A549 (cell line): ENCODE measurements at regions not wholly inside any gene's neighbourhood (a gene's known extent, or its start where the extent isn't known, plus 50 kb on each side); places are given as distances from the start of the nearest gene placed in this dataset.

Source experiments
- ATAC-seq, 2 experiments: fragments of 200-7000 bp in 1 of 2; fragments of >200 bp in 1 of 2; cut with Nextera tagmentation in 1 of 2; cut with Tn5 transposase in 1 of 2; 3 replicates each; pipeline versions ENCODE4 v1.8.0 to v1.9.1; 2018 to 2020; ENCODE audit warnings: mild to moderate bottlenecking in 1 of 2, moderate library complexity in 1 of 2
- CTCF ChIA-PET: fragments of 300-600 bp; sonication (Branson Sonifier 250); formaldehyde crosslinking; extraction: SDS; loops from one replicate; lab custom pipeline; 2021; ENCODE audit warnings: antibody characterized with exemption, inconsistent platforms; lab: Yijun Ruan, JAX
- POLR2A ChIA-PET: fragments of 350-600 bp; formaldehyde crosslinking; extraction: SDS; loops from one replicate; lab custom pipeline; 2021; ENCODE audit warnings: antibody characterized with exemption, inconsistent platforms; lab: Yijun Ruan, JAX
- DNase-seq, 2 experiments: peaks; one replicate each; pipeline versions ENCODE4 v3.0.0 to v3.0.0-alpha.2; 2011 to 2016; ENCODE audit warnings: low read depth in 1 of 2, low spot score in 1 of 2
- FAIRE-seq: peaks from 2 replicates; lab custom pipeline; 2011; peaks lifted over from hg19 to GRCh38; lab: Jason Lieb, UNC
- H3K27ac ChIP-seq, 2 experiments: fragments of >200 bp; sonication (Bioruptor Twin); formaldehyde crosslinking; 3 replicates each; pipeline ENCODE4 v1.5.1; 2016 to 2017
- H3K4me1 ChIP-seq: fragments of >200 bp; sonication (Bioruptor Twin); formaldehyde crosslinking; 3 replicates; pipeline ENCODE4 v1.6.1; 2016
- H3K4me2 ChIP-seq: fragments of >200 bp; sonication (Bioruptor Twin); formaldehyde crosslinking; 3 replicates; pipeline ENCODE4 v1.6.1; 2016
- H3K4me3 ChIP-seq: fragments of >200 bp; sonication (Bioruptor Twin); formaldehyde crosslinking; 3 replicates; pipeline ENCODE4 v1.5.1; 2016
- H3K9me3 ChIP-seq: fragments of >200 bp; sonication (Bioruptor Twin); formaldehyde crosslinking; 3 replicates; pipeline ENCODE4 v1.6.1; 2016
- ATOH8 ChIP-seq: fragments of 250-450 bp; sonication (Bioruptor Pico); IDR thresholded peaks from 2 replicates; pipeline ENCODE4 v1.5.0; 2020; ENCODE audit warnings: low read depth, mild to moderate bottlenecking, moderate library complexity
- BCL3 ChIP-seq: fragments of >200 bp; sonication (Bioruptor Twin); formaldehyde crosslinking; IDR thresholded peaks from 3 replicates; pipeline ENCODE4 v1.6.1; 2016
- BHLHE40 ChIP-seq: IDR thresholded peaks from 2 replicates; pipeline ENCODE4 v1.6.1; 2012; ENCODE audit warnings: low read depth, low read length, inconsistent platforms
- CEBPB ChIP-seq, 2 experiments: fragments of >200 bp in 1 of 2; sonication (Bioruptor Twin) in 1 of 2; formaldehyde crosslinking in 1 of 2; IDR thresholded peaks; 2 replicates each; pipeline ENCODE4 v1.6.1; 2012 to 2016
- EP300 ChIP-seq, 2 experiments: fragments of >200 bp; sonication (Bioruptor Twin); formaldehyde crosslinking; IDR thresholded peaks; 2 replicates in 1 of 2; 3 replicates in 1 of 2; pipeline ENCODE4 v1.6.1; 2016 to 2017
- FOSB ChIP-seq: fragments of 250-450 bp; sonication (Bioruptor Pico); IDR thresholded peaks from 2 replicates; pipeline ENCODE4 v1.5.0; 2020; ENCODE audit warnings: mild to moderate bottlenecking, moderate library complexity
- FOSL2 ChIP-seq, 2 experiments: fragments of 450-650 bp in 1 of 2; fragments of >200 bp in 1 of 2; sonication (Bioruptor Twin) in 1 of 2; formaldehyde crosslinking; IDR thresholded peaks; 2 replicates each; pipeline versions ENCODE4 v1.5.0 to v1.6.1; 2016 to 2020; ENCODE audit warnings: mild to moderate bottlenecking in 1 of 2, moderate library complexity in 1 of 2
- FOXS1 ChIP-seq: fragments of 250-450 bp; sonication (Bioruptor Pico); IDR thresholded peaks from 2 replicates; pipeline ENCODE4 v1.5.0; 2020; ENCODE audit warnings: mild to moderate bottlenecking, moderate library complexity
- GATA3 ChIP-seq: IDR thresholded peaks from 2 replicates; pipeline ENCODE4 v1.6.1; 2012; ENCODE audit warnings: borderline replicate concordance
- HES2 ChIP-seq: fragments of >200 bp; sonication (Bioruptor Twin); formaldehyde crosslinking; IDR thresholded peaks from 2 replicates; pipeline ENCODE4 v1.6.1; 2016
- HOXA7 ChIP-seq: fragments of 250-450 bp; sonication (Bioruptor Pico); IDR thresholded peaks from 2 replicates; pipeline ENCODE4 v1.5.0; 2020; ENCODE audit warnings: mild to moderate bottlenecking, moderate library complexity
- HOXB5 ChIP-seq: fragments of 250-450 bp; sonication (Bioruptor Pico); IDR thresholded peaks from 2 replicates; pipeline ENCODE4 v1.5.0; 2020; ENCODE audit warnings: mild to moderate bottlenecking, moderate library complexity
- JUN ChIP-seq, 2 experiments: fragments of >200 bp; sonication (Bioruptor Twin); formaldehyde crosslinking; IDR thresholded peaks; 2 replicates in 1 of 2; 3 replicates in 1 of 2; pipeline ENCODE4 v1.6.1; 2016 to 2017
- JUNB ChIP-seq: fragments of >200 bp; sonication (Bioruptor Twin); formaldehyde crosslinking; IDR thresholded peaks from 2 replicates; pipeline ENCODE4 v1.6.1; 2016
- KDM5A ChIP-seq: fragments of 200-600 bp; sonication (generic); IDR thresholded peaks from 2 replicates; pipeline ENCODE4 v1.6.1; 2016; ENCODE audit warnings: antibody characterized with exemption, mild to moderate bottlenecking
- MAFK ChIP-seq: fragments of 450-650 bp; IDR thresholded peaks from 2 replicates; pipeline ENCODE4 v1.6.1; 2014; ENCODE audit not compliant: partially characterized antibody
- MAX ChIP-seq: IDR thresholded peaks from 2 replicates; pipeline ENCODE4 v1.6.1; 2012
- NFE2L2 ChIP-seq: fragments of 150-350 bp; conservative IDR thresholded peaks from 2 replicates; pipeline ENCODE4 v1.6.1; 2014; ENCODE audit warnings: low read length
- NPAS2 ChIP-seq: fragments of 250-450 bp; sonication (Bioruptor Pico); IDR thresholded peaks from 2 replicates; pipeline ENCODE4 v1.8.0; 2022; ENCODE audit warnings: mild to moderate bottlenecking, moderate library complexity, borderline replicate concordance
- NR3C1 ChIP-seq: fragments of >200 bp; sonication (Bioruptor Twin); formaldehyde crosslinking; IDR thresholded peaks from 3 replicates; pipeline ENCODE4 v1.6.1; 2017
- PHF8 ChIP-seq: fragments of 200-600 bp; sonication (generic); IDR thresholded peaks from 2 replicates; pipeline ENCODE4 v1.6.1; 2016; ENCODE audit warnings: low read depth, mild to moderate bottlenecking, antibody characterized with exemption, moderate library complexity, borderline replicate concordance
- POLR2A ChIP-seq: IDR thresholded peaks from 2 replicates; pipeline ENCODE4 v1.6.1; 2012; ENCODE audit warnings: mild to moderate bottlenecking, low read length
- RAD21 ChIP-seq, 2 experiments: fragments of >200 bp in 1 of 2; sonication (Bioruptor Twin) in 1 of 2; formaldehyde crosslinking in 1 of 2; IDR thresholded peaks in 1 of 2; conservative IDR thresholded peaks in 1 of 2; 2 replicates in 1 of 2; 3 replicates in 1 of 2; pipeline ENCODE4 v1.6.1; 2012 to 2018; ENCODE audit warnings: inconsistent platforms in 1 of 2
- RNF2 ChIP-seq: fragments of 200-600 bp; sonication (generic); IDR thresholded peaks from 2 replicates; pipeline ENCODE4 v1.6.1; 2016; ENCODE audit warnings: low read depth, mild to moderate bottlenecking, antibody characterized with exemption, moderate library complexity, borderline replicate concordance
- SMC3 ChIP-seq: fragments of >200 bp; sonication (Bioruptor Twin); formaldehyde crosslinking; IDR thresholded peaks from 3 replicates; pipeline ENCODE4 v1.6.1; 2018; ENCODE audit warnings: inconsistent platforms
- USF2 ChIP-seq: fragments of 450-650 bp; IDR thresholded peaks from 2 replicates; pipeline ENCODE4 v1.6.1; 2014; ENCODE audit warnings: antibody characterized with exemption
- ZSCAN20 ChIP-seq: fragments of 250-450 bp; sonication (Bioruptor Pico); IDR thresholded peaks from 2 replicates; pipeline ENCODE4 v1.8.0; 2022; ENCODE audit warnings: mild to moderate bottlenecking, moderate library complexity

GRCh38 chr2:146981921-146982320 is 862.9 kb upstream of the ACVR2A start:
- FAIRE-seq (no peak), ATAC-seq (no peak), DNase-seq (no peak)
- ChIA-PET CTCF (no interaction called here), POLR2A (no interaction called here)
- TF ChIP-seq MAFK: no peak
- TF ChIP-seq HOXA7 (CRISPR knock-in tag): no peak
- TF ChIP-seq HOXB5 (CRISPR knock-in tag): no peak
- TF ChIP-seq USF2: no peak
- no peak for TF ChIP-seq FOSL2 (IDR thresholded peaks at IDR 0.05)
- no peak for TF ChIP-seq FOSL2 (CRISPR knock-in tag; IDR thresholded peaks at IDR 0.05)
- no peak for TF ChIP-seq MAX
- TF ChIP-seq SMC3: no peak
- TF ChIP-seq NFE2L2: no peak
- no peak for TF ChIP-seq BCL3
- TF ChIP-seq RNF2: no peak
- no peak for TF ChIP-seq CEBPB (IDR thresholded peaks at IDR 0.05)
- no peak for TF ChIP-seq NPAS2 (CRISPR knock-in tag)
- TF ChIP-seq NR3C1: no peak
- no peak for TF ChIP-seq BHLHE40
- TF ChIP-seq POLR2A: no peak
- no peak for TF ChIP-seq HES2
- Histone ChIP-seq H3K4me2 (no peak overlapping the region), H3K9me3 (no peaks in the 10 kb centered on the region), H3K4me3 (no peak overlapping the region), H3K27ac (no peak overlapping the region), H3K4me1 (no peaks in the 10 kb centered on the region)

GRCh38 chr2:146979746-146980145 is 865.1 kb upstream of the ACVR2A start:
- no peak for ATAC-seq

More at GRCh38 chr2:146979746-146980145, 865.1 kb upstream of the ACVR2A start:
- no peak overlapping the region for H3K4me3 ChIP-seq
- DNase-seq (no peak), FAIRE-seq (no peak)
- no peak overlapping the region for H3K27ac ChIP-seq
- no peaks in the 10 kb centered on the region for H3K4me1 ChIP-seq
- no peaks in the 10 kb centered on the region for H3K9me3 ChIP-seq
- POLR2A ChIA-PET: no interaction called here
- TF ChIP-seq MAFK (no peak), SMC3 (no peak), JUN (IDR thresholded peaks at IDR 0.05) (no peak), EP300 (IDR thresholded peaks at IDR 0.05) (no peak), PHF8 (no peak), FOSB (CRISPR knock-in tag) (no peak), USF2 (no peak), NPAS2 (CRISPR knock-in tag) (no peak), GATA3 (no peak), RNF2 (no peak), ZSCAN20 (CRISPR knock-in tag) (no peak), JUNB (no peak), RAD21 (conservative IDR thresholded peaks at IDR 0.05 in 1 of 2, IDR thresholded peaks at IDR 0.05 in 1 of 2) (no peak), KDM5A (no peak), FOXS1 (CRISPR knock-in tag) (no peak), ATOH8 (CRISPR knock-in tag) (no peak), HOXB5 (CRISPR knock-in tag) (no peak)
- CTCF ChIA-PET: no interaction called here
- no peak overlapping the region for H3K4me2 ChIP-seq
